Stomach (tissue), 4 donors: ENCODE measurements at regions not wholly inside any gene's neighbourhood (a gene's known extent, or its start where the extent isn't known, plus 50 kb on each side); places are given as distances from the start of the nearest gene placed in this dataset.

Experiments
- EP300 ChIP-seq: sonication (generic); formaldehyde crosslinking; IDR thresholded peaks from one replicate; pipeline ENCODE4 v1.6.1; 2017; ENCODE audit warnings: antibody characterized with exemption
- POLR2A ChIP-seq, 4 donors: fragments of 450-650 bp; IDR thresholded peaks; one replicate each; pipeline ENCODE4 v1.6.1; 2016; ENCODE audit warnings: antibody characterized with exemption in 4 of 4, control low read depth in 2 of 4, mild to moderate bottlenecking in 1 of 4, moderate library complexity in 1 of 4
- POLR2AphosphoS5 ChIP-seq, 3 donors: sonication (generic); formaldehyde crosslinking; IDR thresholded peaks; one replicate each; pipeline ENCODE4 v1.6.1; 2016; ENCODE audit warnings: antibody characterized with exemption in 3 of 3
- TF ChIP-seq, protein P1 (sequence below), 7 experiments: fragments of 450-650 bp in 4 of 7; fragments of 200-600 bp in 3 of 7; sonication (generic) in 3 of 7; IDR thresholded peaks; one replicate each; pipeline ENCODE4 v1.5.1; 2016 to 2019; ENCODE audit warnings: antibody characterized with exemption in 7 of 7, control low read depth in 2 of 7, mild to moderate bottlenecking in 1 of 7

DNA sequence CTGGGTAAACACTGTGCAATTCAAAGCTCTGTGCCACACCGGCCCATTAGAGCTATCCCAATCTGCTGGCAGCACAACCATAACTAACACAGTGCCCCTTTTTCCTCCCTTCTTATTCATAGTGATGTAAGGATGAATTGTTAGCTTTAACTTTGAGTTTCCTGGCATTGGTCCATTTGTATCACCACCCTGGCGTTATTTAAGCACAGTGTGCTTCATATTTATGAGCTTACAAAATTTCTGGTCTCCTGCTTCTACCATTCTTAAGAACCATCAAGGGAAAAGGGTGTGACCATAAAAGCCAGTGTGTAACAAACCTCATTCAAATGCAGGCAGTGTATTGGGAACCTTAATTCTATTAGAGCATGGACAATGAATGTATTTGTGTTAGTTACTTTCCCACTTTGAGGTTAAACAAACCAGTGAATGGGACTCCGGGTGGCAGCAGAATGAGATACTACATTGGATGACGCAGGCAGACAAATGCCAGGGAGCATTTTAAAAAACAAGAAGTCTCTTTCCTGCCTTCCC lies 222.6 kb downstream of the TMEM161B start:
- TF ChIP-seq, protein P1, sequence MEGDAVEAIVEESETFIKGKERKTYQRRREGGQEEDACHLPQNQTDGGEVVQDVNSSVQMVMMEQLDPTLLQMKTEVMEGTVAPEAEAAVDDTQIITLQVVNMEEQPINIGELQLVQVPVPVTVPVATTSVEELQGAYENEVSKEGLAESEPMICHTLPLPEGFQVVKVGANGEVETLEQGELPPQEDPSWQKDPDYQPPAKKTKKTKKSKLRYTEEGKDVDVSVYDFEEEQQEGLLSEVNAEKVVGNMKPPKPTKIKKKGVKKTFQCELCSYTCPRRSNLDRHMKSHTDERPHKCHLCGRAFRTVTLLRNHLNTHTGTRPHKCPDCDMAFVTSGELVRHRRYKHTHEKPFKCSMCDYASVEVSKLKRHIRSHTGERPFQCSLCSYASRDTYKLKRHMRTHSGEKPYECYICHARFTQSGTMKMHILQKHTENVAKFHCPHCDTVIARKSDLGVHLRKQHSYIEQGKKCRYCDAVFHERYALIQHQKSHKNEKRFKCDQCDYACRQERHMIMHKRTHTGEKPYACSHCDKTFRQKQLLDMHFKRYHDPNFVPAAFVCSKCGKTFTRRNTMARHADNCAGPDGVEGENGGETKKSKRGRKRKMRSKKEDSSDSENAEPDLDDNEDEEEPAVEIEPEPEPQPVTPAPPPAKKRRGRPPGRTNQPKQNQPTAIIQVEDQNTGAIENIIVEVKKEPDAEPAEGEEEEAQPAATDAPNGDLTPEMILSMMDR (IDR thresholded peaks at IDR 0.05) = no peak
- TF ChIP-seq POLR2AphosphoS5 (IDR thresholded peaks at IDR 0.05) (no peak), EP300 (no peak), POLR2A (IDR thresholded peaks at IDR 0.05) (no peak)
